H1 (cell line): ENCODE measurements at regions not wholly inside any gene's neighbourhood (a gene's known extent, or its start where the extent isn't known, plus 50 kb on each side); places are given as distances from the start of the nearest gene placed in this dataset.

Experiments
- CTCF ChIA-PET: fragments of 300-600 bp; sonication (Branson Sonifier 250); formaldehyde crosslinking; loops from one replicate; lab custom pipeline; 2021; ENCODE audit not compliant: partially characterized antibody; lab: Charles Lee
- POLR2A ChIA-PET: fragments of 300-600 bp; sonication (Branson Sonifier 250); formaldehyde crosslinking; loops from one replicate; lab custom pipeline; 2021; ENCODE audit warnings: inconsistent platforms; ENCODE audit not compliant: partially characterized antibody; lab: Charles Lee
- DNase-seq, 2 experiments: peaks; one replicate each; pipeline versions ENCODE4 v3.0.0 to v3.0.0-alpha.2; 2010 to 2022; ENCODE audit warnings: low spot score in 2 of 2, low read depth in 1 of 2, mixed read lengths in 1 of 2
- FAIRE-seq: peaks from 2 replicates; lab custom pipeline; 2011; peaks lifted over from hg19 to GRCh38; lab: Jason Lieb, UNC
- H2AFZ ChIP-seq: 2 replicates; pipeline ENCODE4 v1.8.1; 2012; ENCODE audit warnings: low read length, inconsistent platforms
- H2AK5ac ChIP-seq: 2 replicates; pipeline ENCODE4 v1.6.1; 2013; ENCODE audit warnings: low read depth, low read length
- H2BK120ac ChIP-seq: replicated peaks from 2 replicates; pipeline ENCODE3; 2013; ENCODE audit warnings: low read depth, low read length, inconsistent platforms
- H2BK12ac ChIP-seq: 2 replicates; pipeline ENCODE4 v1.6.1; 2013; ENCODE audit warnings: low read depth, low read length
- H2BK15ac ChIP-seq: 2 replicates; pipeline ENCODE4 v1.6.1; 2013; ENCODE audit warnings: low read length
- H2BK20ac ChIP-seq: 2 replicates; pipeline ENCODE4 v1.6.1; 2013; ENCODE audit warnings: low read length
- H2BK5ac ChIP-seq: 2 replicates; pipeline ENCODE4 v1.6.1; 2013; ENCODE audit warnings: low read depth, low read length
- H3K14ac ChIP-seq: 2 replicates; pipeline ENCODE4 v1.6.1; 2013; ENCODE audit warnings: inconsistent platforms; ENCODE audit not compliant: insufficient read length
- H3K18ac ChIP-seq: 2 replicates; pipeline ENCODE4 v1.6.1; 2013; ENCODE audit warnings: low read length; ENCODE audit errors: extremely low read depth
- H3K23ac ChIP-seq: 2 replicates; pipeline ENCODE4 v1.6.1; 2013; ENCODE audit warnings: inconsistent platforms; ENCODE audit not compliant: insufficient read length
- H3K23me2 ChIP-seq: 2 replicates; pipeline ENCODE4 v1.6.1; 2013; ENCODE audit warnings: low read depth, low read length
- H3K27ac ChIP-seq: 2 replicates; pipeline ENCODE4 v1.6.1; 2011; ENCODE audit warnings: low read depth, low read length, inconsistent platforms
- H3K27me3 ChIP-seq, 4 experiments: replicated peaks in 1 of 4; 1 replicate in 1 of 4; 2 replicates in 3 of 4; pipeline versions ENCODE4 v1.6.1 to v1.8.1; 2011 to 2013; ENCODE audit warnings: low read length in 3 of 4, mild to moderate bottlenecking in 3 of 4, inconsistent platforms in 2 of 4, mixed read lengths in 2 of 4, moderate library complexity in 1 of 4; ENCODE audit not compliant: control insufficient read depth in 3 of 4, insufficient read depth in 3 of 4; ENCODE audit errors: extremely low read depth in 1 of 4
- H3K36me3 ChIP-seq, 4 experiments: 2 replicates each; pipeline versions ENCODE4 v1.6.1 to v1.8.1; 2011 to 2013; ENCODE audit warnings: mild to moderate bottlenecking in 4 of 4, low read length in 3 of 4, moderate library complexity in 2 of 4, control low read depth in 1 of 4, inconsistent platforms in 1 of 4; ENCODE audit not compliant: insufficient read depth in 4 of 4, control insufficient read depth in 2 of 4
- H3K4ac ChIP-seq: replicated peaks from 2 replicates; pipeline ENCODE3; 2013; ENCODE audit warnings: low read length, low read depth, mixed read lengths, inconsistent platforms; ENCODE audit not compliant: insufficient read length
- H3K4me1 ChIP-seq, 4 experiments: replicated peaks in 1 of 4; 1 replicate in 1 of 4; 2 replicates in 3 of 4; pipeline versions ENCODE4 v1.6.1 to v1.8.1; 2011 to 2013; ENCODE audit warnings: low read length in 3 of 4, inconsistent platforms in 2 of 4, mixed read lengths in 1 of 4; ENCODE audit not compliant: insufficient read depth in 4 of 4, control insufficient read depth in 3 of 4
- H3K4me2 ChIP-seq, 2 experiments: 2 replicates each; pipeline versions ENCODE4 v1.6.1 to v1.8.1; 2011 to 2013; ENCODE audit warnings: low read depth in 2 of 2, low read length in 2 of 2, control low read depth in 1 of 2, inconsistent platforms in 1 of 2, mild to moderate bottlenecking in 1 of 2; ENCODE audit not compliant: insufficient read depth in 1 of 2
- H3K4me3 ChIP-seq, 4 experiments: fragments of 200-600, 300-600 bp in 1 of 4; sonication (generic), shearing (Covaris generic), sonication (Bioruptor Twin) in 1 of 4; 2 replicates each; pipeline versions ENCODE4 v1.5.1 to v1.8.1; 2011 to 2016; ENCODE audit warnings: low read length in 4 of 4, low read depth in 3 of 4, control low read depth in 2 of 4, inconsistent platforms in 2 of 4, mild to moderate bottlenecking in 2 of 4, mixed read lengths in 1 of 4, moderate library complexity in 1 of 4; ENCODE audit not compliant: insufficient read depth in 2 of 4; ENCODE audit errors: extremely low read depth in 1 of 4
- H3K56ac ChIP-seq: replicated peaks from 2 replicates; pipeline ENCODE3; 2013; ENCODE audit warnings: low read depth, mild to moderate bottlenecking, mixed read lengths, low read length, inconsistent platforms; ENCODE audit not compliant: insufficient read length
- H3K79me1 ChIP-seq: 2 replicates; pipeline ENCODE4 v1.6.1; 2013; ENCODE audit warnings: low read depth, low read length, control low read depth
- H3K79me2 ChIP-seq, 2 experiments: 2 replicates each; pipeline versions ENCODE4 v1.6.1 to v1.8.1; 2012 to 2013; ENCODE audit warnings: low read length in 2 of 2, mild to moderate bottlenecking in 2 of 2, inconsistent platforms in 1 of 2; ENCODE audit not compliant: insufficient read depth in 2 of 2, control insufficient read depth in 1 of 2
- H3K9ac ChIP-seq, 4 experiments: replicated peaks in 1 of 4; 1 replicate in 1 of 4; 2 replicates in 3 of 4; pipeline versions ENCODE4 v1.6.1 to v1.8.1; 2011 to 2013; ENCODE audit warnings: low read depth in 3 of 4, low read length in 3 of 4, control low read depth in 2 of 4, mild to moderate bottlenecking in 2 of 4, moderate library complexity in 2 of 4, inconsistent platforms in 1 of 4; ENCODE audit errors: extremely low read depth in 1 of 4
- H3K9me3 ChIP-seq, 2 experiments: 2 replicates each; pipeline versions ENCODE4 v1.6.1 to v1.8.1; 2012 to 2013; ENCODE audit warnings: mild to moderate bottlenecking in 2 of 2, moderate library complexity in 2 of 2, control low read depth in 1 of 2, inconsistent platforms in 1 of 2, low read depth in 1 of 2, low read length in 1 of 2, mixed read lengths in 1 of 2; ENCODE audit not compliant: insufficient read depth in 2 of 2
- H4K20me1 ChIP-seq, 2 experiments: replicated peaks in 1 of 2; 2 replicates each; pipeline versions ENCODE3 to v1.8.1; 2011 to 2013; ENCODE audit warnings: inconsistent platforms in 2 of 2, low read length in 2 of 2, mild to moderate bottlenecking in 1 of 2; ENCODE audit not compliant: insufficient read depth in 2 of 2, control insufficient read depth in 1 of 2
- H4K5ac ChIP-seq: 2 replicates; pipeline ENCODE4 v1.6.1; 2013; ENCODE audit warnings: low read length, low read depth, mixed read lengths, inconsistent platforms; ENCODE audit not compliant: insufficient read length
- H4K8ac ChIP-seq: 2 replicates; pipeline ENCODE4 v1.8.0; 2013; ENCODE audit warnings: mild to moderate bottlenecking, moderate library complexity, low read length, inconsistent platforms; ENCODE audit not compliant: insufficient read depth; ENCODE audit errors: extremely low read depth
- H4K91ac ChIP-seq: replicated peaks from 2 replicates; pipeline ENCODE3; 2013; ENCODE audit warnings: low read length, mixed read lengths, inconsistent platforms; ENCODE audit not compliant: insufficient read length
- GABPA ChIP-seq: IDR thresholded peaks from 2 replicates; pipeline ENCODE4 v1.6.1; 2011; ENCODE audit warnings: mild to moderate bottlenecking, low read length, moderate library complexity, borderline replicate concordance; ENCODE audit not compliant: insufficient read depth
- NRF1 ChIP-seq: IDR thresholded peaks from 2 replicates; pipeline ENCODE4 v1.6.1; 2011; ENCODE audit warnings: mild to moderate bottlenecking, low read depth, low read length, improper control_type of control experiment
- RBBP5 ChIP-seq: IDR thresholded peaks from 2 replicates; pipeline ENCODE4 v1.7.1; 2012; ENCODE audit warnings: low read depth, mild to moderate bottlenecking, inconsistent platforms, low read length, moderate library complexity, borderline replicate concordance
- SP2 ChIP-seq: IDR thresholded peaks from 2 replicates; pipeline ENCODE4 v1.6.1; 2012; ENCODE audit warnings: mild to moderate bottlenecking, low read length, inconsistent platforms
- WGBS, 2 experiments: shearing (Covaris generic) in 1 of 2; methylation state at CpG; one replicate each; pipeline versions ENCODE4 v1.1.6 to v1.1.7; 2013 to 2015; ENCODE audit warnings: low lambda C conversion rate in 2 of 2, mixed read lengths in 2 of 2, inconsistent platforms in 1 of 2, low coverage in 1 of 2, missing lambda C conversion rate in 1 of 2; ENCODE audit not compliant: insufficient replicate concordance in 2 of 2, insufficient coverage in 1 of 2, insufficient read length in 1 of 2; ENCODE audit errors: extremely low coverage in 1 of 2, missing lambda C conversion rate in 1 of 2; 5-methylcytosine and 5-hydroxymethylcytosine counted together
- TF ChIP-seq, protein P1 (sequence below): IDR thresholded peaks from 2 replicates; pipeline ENCODE4 v1.6.1; 2012; ENCODE audit warnings: inconsistent platforms

DNA sequence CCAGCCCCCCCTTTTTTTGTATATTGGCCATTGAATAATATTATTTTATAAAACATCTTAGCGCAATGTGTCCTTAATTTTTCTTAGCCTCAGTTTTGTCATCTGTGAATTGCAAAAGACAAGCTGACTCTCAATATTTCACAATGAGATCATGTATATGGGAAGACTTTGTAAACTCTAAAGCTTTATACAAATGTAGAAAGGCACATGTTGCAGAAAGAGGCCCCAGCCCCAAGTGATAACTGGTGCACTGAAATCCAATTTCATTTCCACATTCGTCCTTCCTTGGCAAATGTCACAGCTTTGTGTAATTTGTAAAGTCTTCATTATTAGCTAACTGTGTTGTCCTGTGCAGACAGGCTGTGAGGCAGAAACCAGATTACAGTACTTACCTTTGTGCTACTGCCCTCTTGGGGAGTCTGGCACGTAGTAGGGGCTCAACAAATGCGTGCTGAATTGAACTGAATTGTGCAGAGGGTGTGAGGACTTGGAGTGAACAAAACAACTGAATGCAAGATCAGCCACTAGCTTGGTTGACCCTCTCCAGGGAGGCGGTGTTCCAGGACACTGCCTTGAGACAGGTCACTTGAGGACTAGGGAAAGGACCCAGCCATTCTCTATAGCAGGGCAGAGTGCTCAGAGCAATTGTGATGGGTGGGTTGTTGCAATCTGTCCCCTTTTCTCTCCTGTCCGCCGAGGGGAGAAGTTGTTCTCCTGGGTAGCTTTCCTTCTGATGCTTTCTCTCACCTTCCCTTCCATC lies 74.6 kb downstream of the LMO4 start:
- H3K4me2 ChIP-seq = no peak overlapping the region
- no peak overlapping the region for H4K8ac ChIP-seq
- POLR2A ChIA-PET = no interaction called here

More for the DNA sequence above, 74.6 kb downstream of the LMO4 start:
- Histone ChIP-seq H4K20me1 (no peaks in the 10 kb centered on the region), H2BK120ac (no peak overlapping the region), H3K18ac (no peak overlapping the region), H3K9ac (no peak overlapping the region), H3K4ac (no peak overlapping the region), H2BK5ac (no peak overlapping the region), H2AK5ac (no peak overlapping the region), H3K36me3 (no peaks in the 10 kb centered on the region), H2BK12ac (no peak overlapping the region), H3K56ac (no peak overlapping the region), H3K27me3 (no peaks in the 10 kb centered on the region), H3K79me2 (no peaks in the 10 kb centered on the region), H2BK20ac (no peak overlapping the region), H3K23me2 (no peaks in the 10 kb centered on the region), H4K5ac (no peak overlapping the region), H3K14ac (no peak overlapping the region), H3K4me1 (no peaks in the 10 kb centered on the region), H3K23ac (no peak overlapping the region), H4K91ac (no peak overlapping the region), H3K27ac (no peak overlapping the region), H3K4me3 (no peak overlapping the region), H2BK15ac (no peak overlapping the region), H3K9me3 (no peaks in the 10 kb centered on the region), H2AFZ (peak overlapping the region; percentile 72; the same call in 1 of the 2 replicates), H3K79me1 (no peaks in the 10 kb centered on the region)
- TF ChIP-seq RBBP5 = no peak
- TF ChIP-seq SP2 = no peak
- no peak for TF ChIP-seq NRF1
- no peak for TF ChIP-seq GABPA
- TF ChIP-seq, protein P1, sequence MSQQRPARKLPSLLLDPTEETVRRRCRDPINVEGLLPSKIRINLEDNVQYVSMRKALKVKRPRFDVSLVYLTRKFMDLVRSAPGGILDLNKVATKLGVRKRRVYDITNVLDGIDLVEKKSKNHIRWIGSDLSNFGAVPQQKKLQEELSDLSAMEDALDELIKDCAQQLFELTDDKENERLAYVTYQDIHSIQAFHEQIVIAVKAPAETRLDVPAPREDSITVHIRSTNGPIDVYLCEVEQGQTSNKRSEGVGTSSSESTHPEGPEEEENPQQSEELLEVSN = no peak
- WGBS, 2 experiments = 77% methylated on average over 7 of the region's 7 CpGs; no CpG with 5 or more reads in 1 of the 2 experiments
- CTCF ChIA-PET = interaction anchor here (0.5 to 1.3 kb wide), 6 partner anchors 10 to 111 kb away, joined by 3 read pairs; no protein-coding TSS in a partner anchor
- DNase-seq = no peak
- FAIRE-seq = no peak
